ENCODE measurements at regions not wholly inside any gene's neighbourhood (a gene's known extent, or its start where the extent isn't known, plus 50 kb on each side); places are given as distances from the start of the nearest gene placed in this dataset.
A peak's percentile ranks its signal among the peaks of the same experiment; 100 is the strongest.
"Not testable (repeated sequence)": the region's sequence is repeated elsewhere in the genome, so short reads cannot be mapped to it uniquely, and the experiment has no call there.

- intact Hi-C loops (cut with DNase I) = no loop called here
- ATAC-seq (no peak), DNase-seq (ENCODE audit: low spot score) (no peak)
These were observed 91.1 kb upstream of the CLPB start for GRCh38 chr11:72525466-72525865.

- intact Hi-C loops (cut with DNase I) = no loop called here
These were observed 90.4 kb upstream of the CLPB start for GRCh38 chr11:72524711-72525110.

GRCh38 chr11:72523991-72524390, 89.7 kb upstream of the CLPB start:
- intact Hi-C loops (cut with DNase I) = no loop called here
- no peak for DNase-seq (ENCODE audit: low spot score)
- ATAC-seq = no peak

More at GRCh38 chr11:72524711-72525110, 90.4 kb upstream of the CLPB start:
- DNase-seq (ENCODE audit: low spot score) (no peak), ATAC-seq (no peak)

GRCh38 chr11:72522186-72522585, 87.9 kb upstream of the CLPB start:
- ATAC-seq (no peak), DNase-seq (ENCODE audit: low spot score) (no peak)
- intact Hi-C loops (cut with DNase I) = no loop called here

DNA sequence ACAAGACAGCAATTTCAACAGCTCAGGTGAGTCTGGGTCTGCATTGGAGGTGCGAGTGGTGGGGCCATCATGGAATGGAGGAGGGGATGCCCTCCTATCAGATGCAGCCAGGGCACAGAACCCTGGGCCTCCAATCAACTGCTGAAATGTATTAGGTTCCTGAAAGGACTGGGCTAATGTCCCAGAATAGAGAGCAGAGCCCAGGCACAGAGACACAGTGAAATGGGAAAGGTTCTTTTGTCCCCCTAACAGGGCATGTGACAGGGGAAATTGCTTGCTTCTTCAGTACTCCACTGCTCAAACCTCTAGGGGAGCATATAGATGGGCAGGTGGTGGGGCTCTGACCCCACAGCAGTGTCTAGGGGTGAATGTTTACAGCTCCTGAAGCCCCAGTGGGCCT, 87.3 kb upstream of the CLPB start:
- intact Hi-C loops (cut with DNase I) = no loop called here
- no peak for DNase-seq (ENCODE audit: low spot score)
- ATAC-seq = no peak

DNA sequence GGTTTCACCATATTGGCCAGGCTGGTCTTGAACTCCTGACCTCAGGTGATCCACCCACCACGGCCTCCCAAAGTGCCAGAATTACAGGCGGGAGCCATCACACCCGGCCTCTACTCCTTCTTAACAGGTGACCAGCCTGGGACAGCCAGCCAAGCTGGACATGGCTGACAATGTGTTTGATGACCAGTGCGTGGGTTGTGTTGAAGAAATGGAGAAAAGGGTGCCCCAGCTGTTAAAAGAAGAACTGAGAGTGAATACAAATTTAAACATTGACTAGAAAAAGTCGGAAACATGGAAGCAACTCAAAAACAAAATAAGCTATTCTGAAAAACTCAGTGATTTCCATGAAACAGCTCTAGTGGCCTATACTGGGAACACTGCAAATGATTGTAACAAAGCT, 86.5 kb upstream of the CLPB start:
- ATAC-seq (no peak), DNase-seq (ENCODE audit: low spot score) (no peak)
- intact Hi-C loops (cut with DNase I) = no loop called here

DNA sequence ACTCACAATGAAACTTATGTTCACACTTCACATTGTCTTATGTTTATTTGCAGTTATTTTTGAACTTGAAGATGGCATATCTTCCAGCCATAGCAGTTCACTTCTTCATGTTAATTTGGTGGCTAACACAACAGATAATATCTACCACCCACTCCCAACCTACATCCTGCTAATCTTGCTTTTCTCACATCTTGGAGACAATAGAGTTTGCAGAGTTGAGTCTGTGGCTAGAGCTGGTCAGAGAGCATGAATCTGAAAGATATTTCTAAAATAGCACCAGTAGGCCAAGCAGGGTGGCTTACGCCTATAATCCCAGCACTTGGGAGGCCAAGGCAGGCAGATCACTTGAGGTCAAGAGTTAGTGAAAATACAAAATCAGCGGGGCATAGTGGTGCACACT, 85.6 kb upstream of the CLPB start:
- intact Hi-C loops (cut with DNase I); DNase-seq (ENCODE audit: low spot score): not testable (repeated sequence)
- peak; percentile 13 for ATAC-seq

DNA sequence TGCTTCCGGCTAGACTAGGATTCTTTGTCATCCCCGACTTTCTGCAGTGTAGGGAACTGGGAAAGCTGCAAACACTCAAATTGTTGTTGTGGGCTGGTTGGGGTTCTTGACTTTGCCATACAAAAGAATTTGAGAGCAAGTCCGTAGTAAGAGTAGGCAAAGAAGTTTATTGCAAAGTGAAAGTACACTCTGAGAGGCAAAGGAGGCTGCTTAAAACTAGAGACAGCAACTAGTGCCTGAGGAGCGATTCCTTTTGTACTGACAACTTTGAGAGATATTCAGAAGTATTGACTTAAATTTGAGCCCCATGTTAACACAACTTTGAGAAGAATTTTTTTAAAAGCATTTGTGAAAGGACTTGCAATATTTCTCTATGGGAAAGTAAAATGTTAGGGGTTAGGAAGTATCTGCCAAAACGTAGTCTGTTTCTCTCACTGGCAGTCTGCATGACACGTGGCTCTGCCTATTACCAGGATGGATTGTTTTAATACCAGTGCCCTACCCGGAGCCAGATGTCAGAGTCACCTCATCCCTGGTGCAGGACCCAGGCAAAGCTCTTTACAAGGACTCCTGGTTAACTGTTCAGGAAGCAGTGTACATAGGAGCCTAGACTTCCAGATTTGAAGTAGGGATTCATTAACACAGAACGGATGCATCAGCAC, 85.0 kb upstream of the CLPB start:
- intact Hi-C loops (cut with DNase I) = no loop called here
- ATAC-seq = peak; percentile 71

GRCh38 chr11:72514331-72514730, 80.0 kb upstream of the CLPB start:
- intact Hi-C loops (cut with DNase I) = no loop called here
- DNase-seq (ENCODE audit: low spot score) (no peak), ATAC-seq (no peak)

More for the DNA sequence above, 85.0 kb upstream of the CLPB start:
- DNase-seq (ENCODE audit: low spot score) = no peak

DNA sequence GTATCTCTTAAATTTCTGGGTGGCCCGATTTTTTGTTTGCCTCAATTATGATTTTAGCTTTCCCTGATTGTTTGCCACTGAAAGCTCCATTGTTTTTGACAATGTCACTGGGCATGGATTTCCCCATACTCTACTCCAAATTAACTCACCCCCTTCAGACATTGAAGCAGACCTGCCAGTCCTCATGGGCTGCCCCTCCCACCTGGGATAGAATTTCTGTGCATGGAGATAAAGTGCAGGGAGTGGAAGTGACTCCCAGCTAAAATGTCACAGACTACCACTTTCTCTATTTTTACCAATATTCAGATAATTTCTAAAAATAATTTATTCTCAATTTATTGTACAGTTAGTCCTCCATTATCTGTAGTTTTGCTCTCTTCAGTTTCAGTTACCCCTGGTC, 79.1 kb upstream of the CLPB start:
- intact Hi-C loops (cut with DNase I) = no loop called here
- DNase-seq (ENCODE audit: low spot score) = no peak
- ATAC-seq = no peak

DNA sequence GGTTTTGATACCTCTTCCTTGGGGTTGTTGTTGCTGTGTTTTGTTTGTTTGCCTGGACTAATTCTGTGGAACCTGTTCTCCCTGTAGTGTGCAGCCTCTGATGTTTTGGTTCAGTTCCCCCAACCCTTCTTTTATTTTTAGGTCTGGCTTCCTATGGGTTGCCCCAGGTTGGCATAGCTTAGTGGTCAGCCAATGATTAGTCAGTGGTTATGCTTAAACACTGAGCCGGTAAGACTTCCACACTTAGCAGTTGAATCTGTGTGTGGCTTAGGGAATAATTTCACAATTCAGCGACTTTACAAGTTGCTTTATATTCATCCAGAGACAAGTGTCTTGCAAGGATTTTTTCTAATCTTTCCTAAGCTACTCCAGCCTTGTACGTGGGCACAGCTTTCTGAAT, 78.6 kb upstream of the CLPB start:
- no peak for DNase-seq (ENCODE audit: low spot score)
- ATAC-seq = no peak
- intact Hi-C loops (cut with DNase I) = no loop called here

DNA sequence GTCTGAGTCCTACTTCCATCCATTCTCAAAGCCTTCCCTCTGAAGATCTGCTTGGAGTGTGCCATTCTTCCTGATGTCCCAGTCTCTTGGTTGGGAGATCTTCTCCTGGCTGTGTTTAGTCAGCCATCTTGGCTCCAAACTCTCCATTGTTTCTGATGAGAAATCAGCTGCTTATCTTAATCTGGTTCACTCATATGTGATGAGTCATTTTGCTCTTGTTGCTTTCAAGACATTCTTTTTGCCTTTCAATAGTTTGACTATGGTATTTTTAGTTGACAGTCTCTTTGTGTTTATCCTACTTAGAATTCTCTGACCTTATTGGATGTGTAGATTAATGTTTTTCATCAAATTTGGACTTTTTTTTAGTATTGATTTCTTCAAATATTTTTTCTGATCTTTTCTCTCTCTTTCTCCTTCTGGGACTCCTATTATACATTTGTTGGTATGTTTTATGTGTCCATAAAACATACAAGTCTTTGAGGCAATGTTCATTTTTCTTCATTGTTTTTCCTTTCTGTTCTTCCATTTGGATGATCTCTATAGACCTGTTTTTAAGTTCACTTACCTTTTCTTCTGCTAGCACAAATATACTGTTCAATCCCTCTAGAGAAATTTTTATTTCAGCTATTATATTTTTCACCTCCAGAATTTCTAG, 77.2 kb upstream of the CLPB start:
- intact Hi-C loops (cut with DNase I) = no loop called here
- DNase-seq (ENCODE audit: low spot score) (no peak), ATAC-seq (no peak)

- intact Hi-C loops (cut with DNase I) = no loop called here
- DNase-seq (ENCODE audit: low spot score) (no peak), ATAC-seq (no peak)
These were observed 72.7 kb upstream of the CLPB start for GRCh38 chr11:72507050-72507449.

GRCh38 chr11:72497731-72498130, 63.4 kb upstream of the CLPB start:
- ATAC-seq = no peak
- DNase-seq (ENCODE audit: low spot score) = no peak
- intact Hi-C loops (cut with DNase I) = loop anchor here (2.0 kb wide), 1 partner anchor 71 kb away; no protein-coding TSS in a partner anchor

GRCh38 chr11:72494109-72494429, 59.7 kb upstream of the CLPB start:
- intact Hi-C loops (cut with DNase I) = no loop called here
- no peak for ATAC-seq
- no peak for DNase-seq (ENCODE audit: low spot score)

DNA sequence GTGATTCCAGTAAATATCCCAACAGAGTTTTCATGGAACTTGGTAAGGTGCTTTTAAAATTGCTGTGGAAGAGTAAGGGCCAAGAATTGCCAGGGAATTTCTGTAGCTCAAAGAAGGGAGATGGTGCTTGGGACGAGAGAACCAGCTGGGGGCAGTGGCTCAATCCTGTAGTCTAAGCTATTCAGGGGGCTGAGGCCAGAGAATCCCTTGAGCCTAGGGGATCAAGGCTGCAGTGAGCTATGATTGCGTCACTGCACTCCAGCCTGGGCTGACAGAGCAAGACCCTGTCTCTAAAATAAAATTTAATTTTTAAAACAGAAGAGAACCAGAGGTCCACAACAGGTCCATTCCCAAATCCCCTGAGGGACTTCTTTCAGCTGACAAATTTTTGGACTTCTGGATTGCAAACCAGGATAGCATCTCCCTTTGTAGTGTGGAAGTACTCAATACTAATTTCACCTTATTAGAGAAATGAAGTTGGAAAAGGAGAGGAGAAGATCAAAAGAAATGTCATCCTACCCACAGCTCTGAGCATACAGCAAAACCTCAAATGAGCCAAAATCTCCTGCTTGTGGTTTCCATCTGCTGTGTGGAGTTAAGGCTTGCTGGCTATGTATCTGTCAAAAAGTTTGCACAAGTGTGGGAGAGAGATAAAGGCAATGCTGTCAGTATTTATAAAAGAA, 59.2 kb upstream of the CLPB start:
- intact Hi-C loops (cut with DNase I) = no loop called here
- no peak for DNase-seq (ENCODE audit: low spot score)

GRCh38 chr11:72491001-72491400, 56.7 kb upstream of the CLPB start:
- intact Hi-C loops (cut with DNase I) = no loop called here
- no peak for ATAC-seq
- no peak for DNase-seq (ENCODE audit: low spot score)

More for the DNA sequence above, 59.2 kb upstream of the CLPB start:
- ATAC-seq = no peak

Data from sciatic nerve (tissue), 2 donors.